SK-N-SH treated with all-trans-retinoic acid at 6 μM for 48 hours (cell line): ENCODE measurements at regions not wholly inside any gene's neighbourhood (a gene's known extent, or its start where the extent isn't known, plus 50 kb on each side); places are given as distances from the start of the nearest gene placed in this dataset.

Experiments used
- ATAC-seq: fragments of 200-7000 bp; cut with Tn5 transposase; 3 replicates; pipeline ENCODE4 v1.9.1; 2020; ENCODE audit warnings: mild to moderate bottlenecking, moderate library complexity
- ARNTL ChIP-seq: fragments of 450-650 bp; formaldehyde crosslinking; IDR thresholded peaks from 2 replicates; pipeline ENCODE4 v1.5.0; 2020; ENCODE audit warnings: low read depth, mild to moderate bottlenecking, moderate library complexity, borderline replicate concordance
- BACH2 ChIP-seq: fragments of 250-450 bp; sonication (Bioruptor Pico); IDR thresholded peaks from 2 replicates; pipeline ENCODE4 v1.9.0; 2021; ENCODE audit warnings: mild to moderate bottlenecking, borderline replicate concordance
- CSDC2 ChIP-seq: fragments of 250-450 bp; sonication (Bioruptor Pico); IDR thresholded peaks from 2 replicates; pipeline ENCODE4 v1.5.0; 2020; ENCODE audit warnings: mild to moderate bottlenecking, moderate library complexity
- GLIS3 ChIP-seq: fragments of 250-450 bp; sonication (Bioruptor Pico); IDR thresholded peaks from 2 replicates; pipeline ENCODE4 v1.5.0; 2020; ENCODE audit warnings: mild to moderate bottlenecking, moderate library complexity
- ISL1 ChIP-seq: fragments of 250-450 bp; sonication (Bioruptor Pico); IDR thresholded peaks from 2 replicates; pipeline ENCODE4 v2.1.2; 2022; ENCODE audit warnings: mild to moderate bottlenecking, moderate library complexity
- OSR1 ChIP-seq: fragments of 250-450 bp; sonication (Bioruptor Pico); IDR thresholded peaks from 2 replicates; pipeline ENCODE4 v1.8.0; 2022; ENCODE audit warnings: moderate library complexity, mild to moderate bottlenecking, inconsistent platforms
- PPARA ChIP-seq: fragments of 250-450 bp; sonication (Bioruptor Pico); IDR thresholded peaks from 2 replicates; pipeline ENCODE4 v1.5.0; 2020; ENCODE audit warnings: mild to moderate bottlenecking, borderline replicate concordance
- RARB ChIP-seq: fragments of 250-450 bp; sonication (Bioruptor Pico); IDR thresholded peaks from 2 replicates; pipeline ENCODE4 v1.8.0; 2021; ENCODE audit warnings: mild to moderate bottlenecking, moderate library complexity
- SNAI2 ChIP-seq: fragments of 250-450 bp; sonication (Bioruptor Pico); IDR thresholded peaks from 2 replicates; pipeline ENCODE4 v1.5.0; 2020; ENCODE audit warnings: mild to moderate bottlenecking, moderate library complexity
- TCF4 ChIP-seq: fragments of 250-450 bp; sonication (Bioruptor Pico); IDR thresholded peaks from 2 replicates; pipeline ENCODE4 v1.8.0; 2021; ENCODE audit warnings: mild to moderate bottlenecking, moderate library complexity, borderline replicate concordance
- TOX ChIP-seq: fragments of 250-450 bp; sonication (Bioruptor Pico); IDR thresholded peaks from 2 replicates; pipeline ENCODE4 v1.8.0; 2021; ENCODE audit warnings: mild to moderate bottlenecking, moderate library complexity, borderline replicate concordance
- ZC3H10 ChIP-seq: fragments of 250-450 bp; sonication (Bioruptor Pico); IDR thresholded peaks from 2 replicates; pipeline ENCODE4 v1.5.1; 2021; ENCODE audit warnings: mild to moderate bottlenecking, moderate library complexity
- ZFP3 ChIP-seq: fragments of 250-450 bp; sonication (Bioruptor Pico); IDR thresholded peaks from 2 replicates; pipeline ENCODE4 v1.5.0; 2020; ENCODE audit warnings: mild to moderate bottlenecking, moderate library complexity
- ZFP30 ChIP-seq: fragments of 450-650 bp; formaldehyde crosslinking; IDR thresholded peaks from 2 replicates; pipeline ENCODE4 v1.5.0; 2022; ENCODE audit warnings: mild to moderate bottlenecking, moderate library complexity
- ZNF565 ChIP-seq: fragments of 450-650 bp; formaldehyde crosslinking; conservative IDR thresholded peaks from 2 replicates; pipeline ENCODE4 v1.5.0; 2020; ENCODE audit warnings: low read depth, mild to moderate bottlenecking, moderate library complexity
- ZNF70 ChIP-seq: fragments of 450-650 bp; formaldehyde crosslinking; IDR thresholded peaks from 2 replicates; pipeline ENCODE4 v1.5.0; 2020; ENCODE audit warnings: mild to moderate bottlenecking, moderate library complexity
- ZNF8 ChIP-seq: fragments of 450-650 bp; formaldehyde crosslinking; IDR thresholded peaks from 2 replicates; pipeline ENCODE4 v1.5.0; 2020; ENCODE audit warnings: mild to moderate bottlenecking, moderate library complexity
- TF ChIP-seq, protein P1 (sequence below): fragments of 250-450 bp; sonication (Bioruptor Pico); IDR thresholded peaks from 2 replicates; pipeline ENCODE4 v1.8.0; 2021; ENCODE audit warnings: low read depth, mild to moderate bottlenecking, moderate library complexity, borderline replicate concordance
- TF ChIP-seq, protein P2 (sequence below): fragments of 250-450 bp; sonication (Bioruptor Pico); IDR thresholded peaks from 2 replicates; pipeline ENCODE4 v1.5.1; 2021; ENCODE audit warnings: mild to moderate bottlenecking, moderate library complexity
- TF ChIP-seq, protein P3 (sequence below): fragments of 250-450 bp; sonication (Bioruptor Pico); IDR thresholded peaks from 2 replicates; pipeline ENCODE4 v1.8.0; 2020; ENCODE audit warnings: mild to moderate bottlenecking, moderate library complexity, borderline replicate concordance
- TF ChIP-seq, protein P4 (sequence below): fragments of 250-450 bp; sonication (Bioruptor Pico); IDR thresholded peaks from 2 replicates; pipeline ENCODE4 v1.5.0; 2020; ENCODE audit warnings: mild to moderate bottlenecking, moderate library complexity

DNA sequence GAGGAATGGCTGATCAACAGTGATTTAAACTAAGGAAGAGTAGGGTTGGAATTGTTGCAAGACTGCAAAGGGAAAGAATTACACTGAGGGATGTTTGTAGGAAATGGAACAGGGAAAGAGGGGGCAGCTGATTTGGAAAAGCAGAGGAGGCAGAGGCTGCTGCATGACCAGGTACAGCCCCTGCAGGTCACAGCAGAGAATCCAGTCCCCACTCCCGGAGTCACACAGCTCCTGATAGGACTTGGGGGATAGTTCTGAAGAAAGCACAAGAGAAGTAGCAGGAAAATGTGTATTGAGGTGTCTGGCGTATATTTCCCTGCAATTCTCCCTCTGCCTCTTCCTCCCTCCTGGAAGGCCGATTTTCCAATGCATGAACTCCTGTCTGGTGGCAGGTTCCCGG is 92.5 kb upstream of the PDE10A start (continued):
- TF ChIP-seq, protein P1, sequence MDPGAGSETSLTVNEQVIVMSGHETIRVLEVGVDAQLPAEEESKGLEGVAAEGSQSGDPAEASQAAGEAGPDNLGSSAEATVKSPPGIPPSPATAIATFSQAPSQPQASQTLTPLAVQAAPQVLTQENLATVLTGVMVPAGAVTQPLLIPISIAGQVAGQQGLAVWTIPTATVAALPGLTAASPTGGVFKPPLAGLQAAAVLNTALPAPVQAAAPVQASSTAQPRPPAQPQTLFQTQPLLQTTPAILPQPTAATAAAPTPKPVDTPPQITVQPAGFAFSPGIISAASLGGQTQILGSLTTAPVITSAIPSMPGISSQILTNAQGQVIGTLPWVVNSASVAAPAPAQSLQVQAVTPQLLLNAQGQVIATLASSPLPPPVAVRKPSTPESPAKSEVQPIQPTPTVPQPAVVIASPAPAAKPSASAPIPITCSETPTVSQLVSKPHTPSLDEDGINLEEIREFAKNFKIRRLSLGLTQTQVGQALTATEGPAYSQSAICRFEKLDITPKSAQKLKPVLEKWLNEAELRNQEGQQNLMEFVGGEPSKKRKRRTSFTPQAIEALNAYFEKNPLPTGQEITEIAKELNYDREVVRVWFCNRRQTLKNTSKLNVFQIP: no peak
- no peak for TF ChIP-seq ZNF70 (CRISPR knock-in tag)
- TF ChIP-seq, protein P2, sequence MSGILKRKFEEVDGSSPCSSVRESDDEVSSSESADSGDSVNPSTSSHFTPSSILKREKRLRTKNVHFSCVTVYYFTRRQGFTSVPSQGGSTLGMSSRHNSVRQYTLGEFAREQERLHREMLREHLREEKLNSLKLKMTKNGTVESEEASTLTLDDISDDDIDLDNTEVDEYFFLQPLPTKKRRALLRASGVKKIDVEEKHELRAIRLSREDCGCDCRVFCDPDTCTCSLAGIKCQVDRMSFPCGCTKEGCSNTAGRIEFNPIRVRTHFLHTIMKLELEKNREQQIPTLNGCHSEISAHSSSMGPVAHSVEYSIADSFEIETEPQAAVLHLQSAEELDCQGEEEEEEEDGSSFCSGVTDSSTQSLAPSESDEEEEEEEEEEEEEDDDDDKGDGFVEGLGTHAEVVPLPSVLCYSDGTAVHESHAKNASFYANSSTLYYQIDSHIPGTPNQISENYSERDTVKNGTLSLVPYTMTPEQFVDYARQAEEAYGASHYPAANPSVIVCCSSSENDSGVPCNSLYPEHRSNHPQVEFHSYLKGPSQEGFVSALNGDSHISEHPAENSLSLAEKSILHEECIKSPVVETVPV (CRISPR knock-in tag): no peak
- no peak for TF ChIP-seq OSR1 (CRISPR knock-in tag)

DNA sequence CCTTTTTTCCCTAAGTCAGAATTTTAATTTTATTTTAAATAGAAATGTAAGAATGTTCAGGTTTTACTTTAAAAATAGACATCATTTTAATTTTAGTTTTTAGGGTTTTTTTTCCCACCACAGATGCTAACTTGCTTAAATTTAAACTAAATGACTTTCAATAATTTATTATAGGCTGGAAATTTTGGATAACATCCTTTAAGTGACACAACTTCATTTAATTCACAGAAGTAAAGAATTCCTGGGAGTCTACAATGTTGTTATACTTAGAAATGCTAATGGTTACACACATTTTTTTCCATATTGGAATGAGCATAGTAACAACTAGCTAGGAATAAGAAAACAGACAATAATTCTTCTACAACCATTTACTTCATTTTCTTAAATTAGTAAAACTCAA is 90.5 kb upstream of the PDE10A start:
- no peak for ATAC-seq
- TF ChIP-seq RARB (CRISPR knock-in tag) (no peak), TCF4 (CRISPR knock-in tag) (no peak), TOX (CRISPR knock-in tag) (no peak), ZNF8 (no peak), ZC3H10 (no peak)

DNA sequence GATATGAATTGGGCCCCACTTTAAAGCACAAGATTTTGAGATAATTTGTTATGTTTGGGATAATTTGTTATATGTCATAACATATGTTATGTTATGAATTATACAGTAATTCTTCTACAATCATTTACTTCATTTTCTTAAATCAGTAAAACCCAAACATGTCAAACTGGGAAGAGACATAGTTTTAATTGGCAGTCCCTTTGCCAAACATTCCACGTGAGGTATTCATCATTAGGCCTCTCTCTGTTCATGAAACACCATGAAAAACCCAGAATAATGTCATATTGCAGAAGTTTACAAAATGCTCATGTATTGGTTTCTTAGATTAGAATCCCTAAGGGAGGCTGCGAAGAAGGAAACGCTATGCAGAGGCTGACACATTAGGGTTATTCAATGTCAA is 89.4 kb upstream of the PDE10A start:
- ATAC-seq: no peak
- TF ChIP-seq ZFP30 (CRISPR knock-in tag): no peak
- TF ChIP-seq ZNF565 (CRISPR knock-in tag): no peak
- TF ChIP-seq TCF4 (CRISPR knock-in tag): no peak
- TF ChIP-seq RARB (CRISPR knock-in tag): no peak
- no peak for TF ChIP-seq GLIS3 (CRISPR knock-in tag)
- no peak for TF ChIP-seq ZFP3 (CRISPR knock-in tag)
- TF ChIP-seq, protein P2 (CRISPR knock-in tag): no peak
- TF ChIP-seq TOX (CRISPR knock-in tag): no peak
- no peak for TF ChIP-seq OSR1 (CRISPR knock-in tag)
- TF ChIP-seq SNAI2 (CRISPR knock-in tag): no peak
- no peak for TF ChIP-seq BACH2
- no peak for TF ChIP-seq CSDC2 (CRISPR knock-in tag)
- TF ChIP-seq ISL1: no peak
- TF ChIP-seq, protein P3, sequence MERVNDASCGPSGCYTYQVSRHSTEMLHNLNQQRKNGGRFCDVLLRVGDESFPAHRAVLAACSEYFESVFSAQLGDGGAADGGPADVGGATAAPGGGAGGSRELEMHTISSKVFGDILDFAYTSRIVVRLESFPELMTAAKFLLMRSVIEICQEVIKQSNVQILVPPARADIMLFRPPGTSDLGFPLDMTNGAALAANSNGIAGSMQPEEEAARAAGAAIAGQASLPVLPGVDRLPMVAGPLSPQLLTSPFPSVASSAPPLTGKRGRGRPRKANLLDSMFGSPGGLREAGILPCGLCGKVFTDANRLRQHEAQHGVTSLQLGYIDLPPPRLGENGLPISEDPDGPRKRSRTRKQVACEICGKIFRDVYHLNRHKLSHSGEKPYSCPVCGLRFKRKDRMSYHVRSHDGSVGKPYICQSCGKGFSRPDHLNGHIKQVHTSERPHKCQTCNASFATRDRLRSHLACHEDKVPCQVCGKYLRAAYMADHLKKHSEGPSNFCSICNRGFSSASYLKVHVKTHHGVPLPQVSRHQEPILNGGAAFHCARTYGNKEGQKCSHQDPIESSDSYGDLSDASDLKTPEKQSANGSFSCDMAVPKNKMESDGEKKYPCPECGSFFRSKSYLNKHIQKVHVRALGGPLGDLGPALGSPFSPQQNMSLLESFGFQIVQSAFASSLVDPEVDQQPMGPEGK (CRISPR knock-in tag): no peak
- TF ChIP-seq ZC3H10: no peak
- no peak for TF ChIP-seq ARNTL (CRISPR knock-in tag)
- no peak for TF ChIP-seq PPARA (CRISPR knock-in tag)
- TF ChIP-seq, protein P4, sequence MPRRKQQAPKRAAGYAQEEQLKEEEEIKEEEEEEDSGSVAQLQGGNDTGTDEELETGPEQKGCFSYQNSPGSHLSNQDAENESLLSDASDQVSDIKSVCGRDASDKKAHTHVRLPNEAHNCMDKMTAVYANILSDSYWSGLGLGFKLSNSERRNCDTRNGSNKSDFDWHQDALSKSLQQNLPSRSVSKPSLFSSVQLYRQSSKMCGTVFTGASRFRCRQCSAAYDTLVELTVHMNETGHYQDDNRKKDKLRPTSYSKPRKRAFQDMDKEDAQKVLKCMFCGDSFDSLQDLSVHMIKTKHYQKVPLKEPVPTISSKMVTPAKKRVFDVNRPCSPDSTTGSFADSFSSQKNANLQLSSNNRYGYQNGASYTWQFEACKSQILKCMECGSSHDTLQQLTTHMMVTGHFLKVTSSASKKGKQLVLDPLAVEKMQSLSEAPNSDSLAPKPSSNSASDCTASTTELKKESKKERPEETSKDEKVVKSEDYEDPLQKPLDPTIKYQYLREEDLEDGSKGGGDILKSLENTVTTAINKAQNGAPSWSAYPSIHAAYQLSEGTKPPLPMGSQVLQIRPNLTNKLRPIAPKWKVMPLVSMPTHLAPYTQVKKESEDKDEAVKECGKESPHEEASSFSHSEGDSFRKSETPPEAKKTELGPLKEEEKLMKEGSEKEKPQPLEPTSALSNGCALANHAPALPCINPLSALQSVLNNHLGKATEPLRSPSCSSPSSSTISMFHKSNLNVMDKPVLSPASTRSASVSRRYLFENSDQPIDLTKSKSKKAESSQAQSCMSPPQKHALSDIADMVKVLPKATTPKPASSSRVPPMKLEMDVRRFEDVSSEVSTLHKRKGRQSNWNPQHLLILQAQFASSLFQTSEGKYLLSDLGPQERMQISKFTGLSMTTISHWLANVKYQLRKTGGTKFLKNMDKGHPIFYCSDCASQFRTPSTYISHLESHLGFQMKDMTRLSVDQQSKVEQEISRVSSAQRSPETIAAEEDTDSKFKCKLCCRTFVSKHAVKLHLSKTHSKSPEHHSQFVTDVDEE (CRISPR knock-in tag): no peak
- no peak for TF ChIP-seq ZNF70 (CRISPR knock-in tag)

DNA sequence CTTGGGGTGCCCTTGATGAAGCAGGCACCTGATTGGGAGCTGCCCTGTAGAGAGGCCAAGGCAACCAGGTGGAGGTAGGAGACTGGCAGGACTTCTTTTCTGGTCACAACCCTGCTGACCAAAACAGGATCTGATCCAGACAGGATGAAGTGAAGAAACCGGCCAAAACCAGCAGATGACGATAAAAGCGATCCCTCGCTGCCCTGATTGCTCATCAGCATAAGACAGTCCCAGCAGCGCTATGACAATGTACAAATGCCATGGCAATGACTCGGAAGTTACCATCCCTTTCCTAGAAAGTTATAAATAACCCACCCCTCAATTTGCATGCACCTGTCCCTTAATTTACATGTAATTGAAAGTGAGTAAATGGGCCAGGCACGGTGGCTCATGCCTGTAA is 88.4 kb upstream of the PDE10A start:
- no peak for ATAC-seq
- TF ChIP-seq OSR1 (CRISPR knock-in tag): no peak
- TF ChIP-seq ARNTL (CRISPR knock-in tag): no peak
- no peak for TF ChIP-seq TCF4 (CRISPR knock-in tag)
- no peak for TF ChIP-seq ZNF8
- no peak for TF ChIP-seq ZNF565 (CRISPR knock-in tag)
- TF ChIP-seq CSDC2 (CRISPR knock-in tag): no peak
- TF ChIP-seq TOX (CRISPR knock-in tag): no peak
- no peak for TF ChIP-seq PPARA (CRISPR knock-in tag)
- TF ChIP-seq SNAI2 (CRISPR knock-in tag): no peak
